Lower lobe of right lung (tissue), 2 donors: ENCODE measurements at regions not wholly inside any gene's neighbourhood (a gene's known extent, or its start where the extent isn't known, plus 50 kb on each side); places are given as distances from the start of the nearest gene placed in this dataset.
"Not testable (repeated sequence)": the region's sequence is repeated elsewhere in the genome, so short reads cannot be mapped to it uniquely, and the experiment has no call there.

Experiments
- ATAC-seq, 2 donors: fragments of 200-7000 bp; cut with Tn5 transposase; one replicate each; pipeline ENCODE4 v1.9.1; 2020 to 2022; ENCODE audit warnings: mild to moderate bottlenecking in 2 of 2, moderate library complexity in 2 of 2
- DNase-seq: peaks from one replicate; pipeline ENCODE4 v3.0.0-alpha.2; 2020
- H3K27ac ChIP-seq: fragments of 200-600 bp; one replicate; pipeline ENCODE4 v1.8.0; 2022
- H3K27me3 ChIP-seq: fragments of 200-600 bp; one replicate; pipeline ENCODE4 v1.8.0; 2022; ENCODE audit warnings: low read depth
- H3K36me3 ChIP-seq: fragments of 200-600 bp; one replicate; pipeline ENCODE4 v1.8.0; 2022; ENCODE audit warnings: mild to moderate bottlenecking
- H3K4me1 ChIP-seq: fragments of 200-600 bp; one replicate; pipeline ENCODE4 v1.8.0; 2022
- H3K4me3 ChIP-seq: fragments of 200-600 bp; one replicate; pipeline ENCODE4 v1.8.0; 2022; ENCODE audit warnings: mild to moderate bottlenecking
- H3K9me3 ChIP-seq: fragments of 200-600 bp; one replicate; pipeline ENCODE4 v1.8.0; 2022
- CTCF ChIP-seq: fragments of 200-600 bp; IDR thresholded peaks from one replicate; pipeline ENCODE4 v1.8.0; 2022; ENCODE audit warnings: antibody characterized with exemption, mild to moderate bottlenecking
- intact Hi-C: fragments of 100-400 bp; cut with DNase I; formaldehyde crosslinking; loops from one replicate; pipeline ENCODE4 v1.11.0; 2022
- donor health status: DM: no; HTN: yes; CAD: no; lungs with severe emphysema.

DNA sequence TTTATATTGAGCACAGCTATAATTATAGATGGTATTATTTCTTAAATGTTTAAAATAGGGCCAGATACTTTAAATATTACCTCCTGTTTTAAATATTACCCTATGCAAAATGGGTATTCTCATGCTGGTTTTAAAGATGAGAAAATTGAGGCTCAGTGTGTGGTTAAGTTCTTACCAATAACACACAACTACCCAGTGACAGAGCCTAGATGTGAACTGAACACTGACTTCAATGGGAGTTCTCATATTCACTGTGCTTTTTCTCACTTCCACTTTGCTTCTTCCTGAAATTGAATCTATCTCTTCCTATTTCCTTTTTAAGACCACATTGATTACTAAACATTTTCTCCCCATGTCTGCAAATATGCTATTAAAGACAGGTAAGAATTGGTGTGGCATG, 135.8 kb upstream of the TUSC1 start:
- ATAC-seq (no peak), DNase-seq (no peak)
- intact Hi-C loops = no loop called here
- no peak for TF ChIP-seq CTCF
- no peaks in the 10 kb centered on the region for H3K36me3 ChIP-seq
- H3K27ac ChIP-seq = no peak overlapping the region
- no peak overlapping the region for H3K4me3 ChIP-seq
- H3K9me3 ChIP-seq = no peaks in the 10 kb centered on the region
- no peaks in the 10 kb centered on the region for H3K27me3 ChIP-seq
- H3K4me1 ChIP-seq = no peaks in the 10 kb centered on the region

- ATAC-seq (no peak), DNase-seq (no peak)
- Histone ChIP-seq H3K36me3 (no peaks in the 10 kb centered on the region), H3K4me3 (no peak overlapping the region), H3K9me3 (no peaks in the 10 kb centered on the region), H3K27ac (no peak overlapping the region), H3K4me1 (no peaks in the 10 kb centered on the region), H3K27me3 (no peaks in the 10 kb centered on the region)
- TF ChIP-seq CTCF = no peak
- intact Hi-C loops = no loop called here
Observed at GRCh38 chr9:25813478-25813877, 135.2 kb upstream of the TUSC1 start.

DNA sequence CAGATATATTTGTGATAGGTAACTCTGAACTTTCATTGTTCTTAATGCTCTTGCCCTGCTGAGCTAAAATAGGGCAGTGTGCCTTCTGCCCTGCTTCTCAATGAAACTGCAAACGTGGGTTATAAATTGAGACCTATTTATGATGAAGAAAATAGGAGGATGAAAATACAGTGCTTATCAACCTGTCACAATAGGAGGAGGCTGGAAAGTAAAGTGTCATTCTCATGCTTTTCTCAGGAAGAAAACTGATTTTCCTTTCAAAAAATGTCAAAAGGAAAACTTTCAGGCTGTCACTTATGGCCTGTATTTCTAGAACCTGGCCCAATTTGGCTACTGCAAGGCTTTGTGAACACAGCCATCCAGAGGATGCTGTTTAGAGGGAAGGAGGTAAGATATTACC, 130.3 kb upstream of the TUSC1 start:
- Histone ChIP-seq H3K27ac (no peak overlapping the region), H3K9me3 (no peaks in the 10 kb centered on the region), H3K4me1 (no peaks in the 10 kb centered on the region), H3K27me3 (no peaks in the 10 kb centered on the region), H3K36me3 (no peaks in the 10 kb centered on the region), H3K4me3 (no peak overlapping the region)
- TF ChIP-seq CTCF = no peak
- intact Hi-C loops = no loop called here
- ATAC-seq = no peak
- DNase-seq = no peak

GRCh38 chr9:25804856-25805255, 126.6 kb upstream of the TUSC1 start:
- intact Hi-C loops = no loop called here
- H3K27me3 ChIP-seq = no peaks in the 10 kb centered on the region
- no peak overlapping the region for H3K4me3 ChIP-seq
- no peak for TF ChIP-seq CTCF
- ATAC-seq (no peak), DNase-seq (no peak)
- H3K36me3 ChIP-seq = no peaks in the 10 kb centered on the region
- no peaks in the 10 kb centered on the region for H3K9me3 ChIP-seq
- no peak overlapping the region for H3K27ac ChIP-seq
- H3K4me1 ChIP-seq = no peaks in the 10 kb centered on the region

DNA sequence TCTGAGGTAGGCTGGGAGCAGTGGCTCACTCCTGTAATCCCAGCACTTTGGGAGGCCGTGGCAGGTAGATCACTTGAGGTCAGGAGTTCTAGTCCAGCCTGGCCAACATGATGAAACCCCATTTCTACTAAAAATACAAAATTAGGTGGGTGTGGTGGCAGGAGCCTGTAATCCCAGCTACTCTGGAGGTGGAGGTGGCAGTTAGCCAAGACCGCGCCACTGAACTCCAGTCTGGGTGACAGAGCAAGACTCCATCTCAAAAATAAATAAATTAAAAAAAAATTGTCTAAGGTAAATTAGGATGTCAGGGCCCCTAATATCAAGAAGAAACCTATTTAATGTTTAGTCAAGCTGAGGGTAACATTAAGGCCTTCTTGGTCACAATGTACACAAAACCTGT, 123.7 kb upstream of the TUSC1 start:
- H3K27me3 ChIP-seq, H3K27ac ChIP-seq, H3K9me3 ChIP-seq, H3K36me3 ChIP-seq, intact Hi-C loops, H3K4me1 ChIP-seq, DNase-seq, H3K4me3 ChIP-seq, ATAC-seq: not testable (repeated sequence)

DNA sequence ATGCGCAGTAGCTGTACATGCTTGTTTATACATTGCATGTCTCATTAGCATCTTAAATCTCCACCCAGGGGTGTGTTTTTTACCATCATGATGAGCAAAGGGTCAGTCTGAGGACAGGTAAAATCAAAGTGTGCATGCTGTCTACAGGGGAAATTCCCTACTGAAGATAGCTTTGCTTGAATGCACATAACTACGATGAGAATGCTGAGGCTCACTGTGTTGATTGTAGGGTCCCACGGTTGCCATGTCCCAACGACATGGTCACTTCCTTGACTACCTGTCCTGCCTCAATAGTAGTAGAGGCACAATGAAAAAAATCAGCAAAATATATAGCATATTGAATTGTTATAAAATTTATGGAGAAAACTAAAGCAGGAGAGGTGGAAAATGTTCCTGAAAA, 95.6 kb upstream of the TUSC1 start:
- Histone ChIP-seq H3K36me3 (no peaks in the 10 kb centered on the region), H3K27ac (no peak overlapping the region), H3K27me3 (no peaks in the 10 kb centered on the region), H3K4me1 (no peaks in the 10 kb centered on the region), H3K9me3 (peaks cover 4% of the 10 kb centered on the region), H3K4me3 (no peak overlapping the region)
- ATAC-seq = no peak
- DNase-seq = no peak
- intact Hi-C loops = no loop called here
- TF ChIP-seq CTCF = no peak
